Neural progenitor cell (in vitro differentiated cells): ENCODE measurements at regions not wholly inside any gene's neighbourhood (a gene's known extent, or its start where the extent isn't known, plus 50 kb on each side); places are given as distances from the start of the nearest gene placed in this dataset.

ENCODE experiments used
- DNase-seq: peaks from one replicate; pipeline ENCODE4 v3.0.0-alpha.2; 2016; ENCODE audit warnings: low spot score
- H2AFZ ChIP-seq: fragments of 200-600 bp; sonication (generic); replicated peaks from 2 replicates; pipeline ENCODE4 v1.6.1; 2016; ENCODE audit warnings: antibody characterized with exemption
- H3F3A ChIP-seq: fragments of 200-600 bp; sonication (generic); 2 replicates; pipeline ENCODE4 v1.6.1; 2016; ENCODE audit warnings: antibody characterized with exemption, low read depth
- H3K27ac ChIP-seq: fragments of 200-600 bp; sonication (generic); 2 replicates; pipeline ENCODE4 v1.5.1; 2016; ENCODE audit warnings: mild to moderate bottlenecking
- H3K27me3 ChIP-seq: fragments of 200-600 bp; sonication (generic); 2 replicates; pipeline ENCODE4 v1.6.1; 2016; ENCODE audit warnings: mild to moderate bottlenecking, moderate library complexity
- H3K36me3 ChIP-seq: fragments of 200-600 bp; sonication (generic); 2 replicates; pipeline ENCODE4 v1.5.1; 2016
- H3K4me1 ChIP-seq: fragments of 200-600 bp; sonication (generic); 2 replicates; pipeline ENCODE4 v1.6.1; 2016; ENCODE audit warnings: mixed run types
- H3K4me2 ChIP-seq: fragments of 200-600 bp; sonication (generic); 2 replicates; pipeline ENCODE4 v1.6.1; 2016
- H3K4me3 ChIP-seq: fragments of 200-600 bp; sonication (generic); 2 replicates; pipeline ENCODE4 v1.5.1; 2016
- H3K79me2 ChIP-seq: fragments of 200-600 bp; sonication (generic); 2 replicates; pipeline ENCODE4 v1.6.1; 2016; ENCODE audit warnings: low read depth
- H3K9ac ChIP-seq: fragments of 200-600 bp; sonication (generic); 2 replicates; pipeline ENCODE4 v1.6.1; 2016
- H3K9me3 ChIP-seq: fragments of 200-600 bp; sonication (generic); 2 replicates; pipeline ENCODE4 v1.5.1; 2016; ENCODE audit warnings: low read depth
- H4K20me1 ChIP-seq: fragments of 200-600 bp; sonication (generic); 2 replicates; pipeline ENCODE4 v1.6.1; 2016; ENCODE audit warnings: low read depth
- H3K27ac Mint-ChIP-seq: 3 replicates; pipeline ENCODE4 v1.8.0; 2021; ENCODE audit warnings: mixed read lengths
- H3K27me3 Mint-ChIP-seq: 2 replicates; pipeline ENCODE4 v1.8.0; 2022; ENCODE audit warnings: low read depth, mild to moderate bottlenecking, inconsistent platforms, moderate library complexity, mixed read lengths; ENCODE audit not compliant: insufficient read depth
- H3K36me3 Mint-ChIP-seq: 3 replicates; pipeline ENCODE4 v1.8.0; 2021; ENCODE audit warnings: mixed read lengths
- H3K4me1 Mint-ChIP-seq: 3 replicates; pipeline ENCODE4 v1.8.0; 2021; ENCODE audit warnings: mixed read lengths
- H3K4me3 Mint-ChIP-seq: 3 replicates; pipeline ENCODE4 v1.8.0; 2021; ENCODE audit warnings: mild to moderate bottlenecking, moderate library complexity, mixed read lengths
- H3K9me3 Mint-ChIP-seq: 3 replicates; pipeline ENCODE4 v1.8.0; 2020; ENCODE audit warnings: mixed read lengths
- CTCF ChIP-seq: fragments of 200-600 bp; sonication (generic); IDR thresholded peaks from 2 replicates; pipeline ENCODE4 v1.5.1; 2017; ENCODE audit warnings: antibody characterized with exemption, mild to moderate bottlenecking
- EZH2 ChIP-seq: fragments of 200-600 bp; sonication (generic); IDR thresholded peaks from 2 replicates; pipeline ENCODE4 v1.6.1; 2017; ENCODE audit warnings: antibody characterized with exemption, mild to moderate bottlenecking, moderate library complexity
- EZH2phosphoT487 ChIP-seq: fragments of 200-600 bp; sonication (generic); IDR thresholded peaks from 2 replicates; pipeline ENCODE4 v1.6.1; 2017; ENCODE audit warnings: antibody characterized with exemption

DNA sequence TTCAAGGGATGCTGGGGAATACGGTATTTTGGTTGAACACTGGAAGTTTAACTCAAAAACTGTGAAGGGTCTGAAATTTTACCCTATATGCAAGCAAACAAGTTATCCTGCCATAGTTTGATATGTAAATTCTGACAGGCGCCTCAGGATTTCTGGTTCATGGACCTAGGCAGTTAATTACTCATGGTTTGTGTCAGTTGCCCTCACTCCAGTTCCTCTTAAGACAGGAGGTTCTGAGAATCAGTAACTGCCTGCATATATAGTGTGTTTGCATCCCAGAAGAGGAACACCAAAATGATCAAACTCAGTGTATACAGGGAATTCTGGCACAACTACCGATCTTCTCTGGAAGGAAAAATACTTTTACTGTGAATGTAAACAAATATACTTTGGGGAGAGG is 360.4 kb upstream of the NWD2 start:
- H3K9ac ChIP-seq = no peak overlapping the region
- Mint-ChIP-seq H3K27ac (no peak overlapping the region), H3K27me3 (no peaks in the 10 kb centered on the region), H3K9me3 (peaks cover 2% of the 10 kb centered on the region), H3K4me1 (no peaks in the 10 kb centered on the region), H3K36me3 (no peaks in the 10 kb centered on the region), H3K4me3 (no peak overlapping the region)
- no peaks in the 10 kb centered on the region for H3F3A ChIP-seq
- H2AFZ ChIP-seq = no peak overlapping the region
- H3K79me2 ChIP-seq = no peaks in the 10 kb centered on the region
- no peaks in the 10 kb centered on the region for H3K27me3 ChIP-seq
- no peak overlapping the region for H3K4me3 ChIP-seq
- H3K36me3 ChIP-seq = no peaks in the 10 kb centered on the region
- no peak overlapping the region for H3K27ac ChIP-seq
- TF ChIP-seq EZH2 (no peak), CTCF (no peak), EZH2phosphoT487 (no peak)
- H3K9me3 ChIP-seq = no peaks in the 10 kb centered on the region
- H3K4me1 ChIP-seq = no peaks in the 10 kb centered on the region
- H3K4me2 ChIP-seq = no peak overlapping the region
- DNase-seq = no peak
- H4K20me1 ChIP-seq = no peaks in the 10 kb centered on the region

DNA sequence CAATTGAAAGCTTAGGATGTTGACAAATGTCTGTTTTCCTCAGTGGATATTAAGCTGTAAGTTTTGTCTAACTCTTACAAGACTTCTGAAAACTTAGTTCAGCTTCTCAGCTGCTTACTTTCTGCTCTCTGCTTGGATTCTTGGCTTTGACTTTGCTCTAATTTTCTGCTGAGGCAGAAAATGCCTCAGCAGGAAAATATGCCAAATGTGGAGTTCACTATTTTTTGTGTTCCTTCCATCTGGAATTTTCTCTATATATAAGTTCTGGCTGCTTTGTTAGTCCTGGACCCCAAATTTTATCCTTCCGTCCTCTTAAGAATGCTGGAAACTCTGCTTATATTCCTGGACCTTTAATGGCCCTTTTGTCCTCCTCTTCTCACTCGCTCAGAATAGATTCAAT is 352.6 kb upstream of the NWD2 start:
- Histone ChIP-seq H3K27ac (no peak overlapping the region), H3K36me3 (no peaks in the 10 kb centered on the region), H3K4me3 (no peak overlapping the region), H3K27me3 (no peaks in the 10 kb centered on the region), H3K4me1 (peaks cover 3% of the 10 kb centered on the region), H3F3A (no peaks in the 10 kb centered on the region), H3K9me3 (no peaks in the 10 kb centered on the region), H3K4me2 (no peak overlapping the region), H3K79me2 (no peaks in the 10 kb centered on the region), H4K20me1 (no peaks in the 10 kb centered on the region), H2AFZ (no peak overlapping the region), H3K9ac (no peak overlapping the region)
- Mint-ChIP-seq H3K27me3 (no peaks in the 10 kb centered on the region), H3K4me1 (no peaks in the 10 kb centered on the region), H3K27ac (no peak overlapping the region), H3K36me3 (no peaks in the 10 kb centered on the region), H3K4me3 (no peak overlapping the region), H3K9me3 (peaks cover 2% of the 10 kb centered on the region)
- no peak for TF ChIP-seq EZH2phosphoT487
- TF ChIP-seq CTCF = no peak
- no peak for TF ChIP-seq EZH2
- DNase-seq = no peak

DNA sequence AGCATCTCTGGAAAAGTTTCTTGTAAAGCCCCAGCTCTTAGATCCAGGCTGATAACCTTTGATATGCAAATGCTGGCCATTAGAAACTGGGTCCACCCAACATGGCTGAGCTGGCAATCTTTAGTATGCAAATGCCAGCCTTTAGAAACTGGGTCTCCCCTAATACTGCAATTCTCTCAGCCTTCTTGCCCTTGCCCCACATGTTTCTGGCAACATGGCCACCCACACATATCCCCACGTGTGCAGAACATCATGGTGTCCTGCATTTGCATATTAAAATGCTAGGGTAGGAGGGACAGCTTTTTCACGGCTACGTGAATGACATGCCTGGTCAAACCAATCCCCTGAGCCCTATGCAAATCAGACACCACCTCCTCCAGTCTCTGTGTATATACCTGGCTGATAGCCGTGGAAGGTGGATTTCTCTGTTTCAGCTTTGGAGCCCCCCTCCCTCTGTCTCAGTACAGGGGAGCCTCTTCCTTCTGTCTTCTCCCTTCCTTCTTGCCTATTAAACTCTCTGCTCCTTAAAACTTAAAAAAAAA is 344.0 kb upstream of the NWD2 start:
- no peaks in the 10 kb centered on the region for H3K9me3 Mint-ChIP-seq
- no peak for DNase-seq

More for the DNA sequence above, 344.0 kb upstream of the NWD2 start:
- Histone ChIP-seq H3K36me3 (no peaks in the 10 kb centered on the region), H3K9ac (no peak overlapping the region), H3K4me1 (no peaks in the 10 kb centered on the region), H4K20me1 (no peaks in the 10 kb centered on the region), H3K27me3 (no peaks in the 10 kb centered on the region), H3K27ac (no peak overlapping the region), H2AFZ (no peak overlapping the region), H3K4me3 (no peak overlapping the region), H3K79me2 (no peaks in the 10 kb centered on the region), H3K9me3 (no peaks in the 10 kb centered on the region), H3F3A (no peaks in the 10 kb centered on the region), H3K4me2 (no peak overlapping the region)
- Mint-ChIP-seq H3K4me1 (no peaks in the 10 kb centered on the region), H3K27ac (no peak overlapping the region), H3K36me3 (no peaks in the 10 kb centered on the region), H3K4me3 (no peak overlapping the region), H3K27me3 (no peaks in the 10 kb centered on the region)
- TF ChIP-seq CTCF (no peak), EZH2 (no peak), EZH2phosphoT487 (no peak)
